ENCODE measurements at regions not wholly inside any gene's neighbourhood (a gene's known extent, or its start where the extent isn't known, plus 50 kb on each side); places are given as distances from the start of the nearest gene placed in this dataset.
A peak's percentile ranks its signal among the peaks of the same experiment; 100 is the strongest.

DNA sequence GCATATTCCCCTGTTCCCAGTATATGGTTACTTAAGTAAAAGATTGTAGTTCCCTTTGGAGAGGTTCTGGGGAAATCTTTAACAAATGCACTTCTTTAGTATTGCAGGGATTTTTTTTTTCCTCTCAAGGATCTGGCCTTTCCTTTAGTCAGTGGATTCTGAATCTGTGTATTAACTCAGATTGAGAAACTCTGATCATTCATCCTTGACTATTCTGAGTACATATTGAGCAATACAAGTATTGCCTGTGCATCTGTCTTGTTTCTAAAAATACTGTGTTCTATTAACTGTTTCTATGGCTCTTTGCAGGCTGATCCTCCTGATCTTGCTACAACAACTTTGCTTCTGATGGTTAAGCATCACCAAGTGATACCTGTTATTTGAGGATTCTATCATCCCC, 67.8 kb upstream of the FGGY start:
- H3K36me3 Mint-ChIP-seq (ENCODE audit: low read depth, unreplicated experiment) = no peaks in the 10 kb centered on the region
- H3K27me3 Mint-ChIP-seq (ENCODE audit: low read depth, unreplicated experiment) = peaks cover 2% of the 10 kb centered on the region
- H3K4me3 Mint-ChIP-seq (ENCODE audit: unreplicated experiment) = no peak overlapping the region
- H3K9me3 Mint-ChIP-seq (ENCODE audit: unreplicated experiment) = no peaks in the 10 kb centered on the region
- DNase-seq (ENCODE audit: low read depth) (no peak), FAIRE-seq (peak; percentile 70)
- H2AFZ ChIP-seq (ENCODE audit: low read depth, low read length) = no peak overlapping the region
- H3K4me3 ChIP-seq (ENCODE audit: insufficient read depth, low read depth, low read length) = no peak overlapping the region
- H3K4me1 ChIP-seq (ENCODE audit: insufficient read depth, low read length) = no peaks in the 10 kb centered on the region
- no peaks in the 10 kb centered on the region for H3K36me3 ChIP-seq (ENCODE audit: insufficient read depth, low read length)
- H4K20me1 ChIP-seq (ENCODE audit: insufficient read depth, low read length) = no peaks in the 10 kb centered on the region
- H3K4me1 Mint-ChIP-seq (ENCODE audit: low read depth, unreplicated experiment) = no peaks in the 10 kb centered on the region
- TF ChIP-seq, protein P1, sequence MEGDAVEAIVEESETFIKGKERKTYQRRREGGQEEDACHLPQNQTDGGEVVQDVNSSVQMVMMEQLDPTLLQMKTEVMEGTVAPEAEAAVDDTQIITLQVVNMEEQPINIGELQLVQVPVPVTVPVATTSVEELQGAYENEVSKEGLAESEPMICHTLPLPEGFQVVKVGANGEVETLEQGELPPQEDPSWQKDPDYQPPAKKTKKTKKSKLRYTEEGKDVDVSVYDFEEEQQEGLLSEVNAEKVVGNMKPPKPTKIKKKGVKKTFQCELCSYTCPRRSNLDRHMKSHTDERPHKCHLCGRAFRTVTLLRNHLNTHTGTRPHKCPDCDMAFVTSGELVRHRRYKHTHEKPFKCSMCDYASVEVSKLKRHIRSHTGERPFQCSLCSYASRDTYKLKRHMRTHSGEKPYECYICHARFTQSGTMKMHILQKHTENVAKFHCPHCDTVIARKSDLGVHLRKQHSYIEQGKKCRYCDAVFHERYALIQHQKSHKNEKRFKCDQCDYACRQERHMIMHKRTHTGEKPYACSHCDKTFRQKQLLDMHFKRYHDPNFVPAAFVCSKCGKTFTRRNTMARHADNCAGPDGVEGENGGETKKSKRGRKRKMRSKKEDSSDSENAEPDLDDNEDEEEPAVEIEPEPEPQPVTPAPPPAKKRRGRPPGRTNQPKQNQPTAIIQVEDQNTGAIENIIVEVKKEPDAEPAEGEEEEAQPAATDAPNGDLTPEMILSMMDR (IDR thresholded peaks at IDR 0.05; ENCODE audit: insufficient read depth, low read depth, low read length) = no peak
- TF ChIP-seq EZH2 (IDR thresholded peaks at IDR 0.05; ENCODE audit: insufficient read depth, low read length) = no peak
- H3K27ac ChIP-seq (ENCODE audit: low read depth, low read length) = no peak overlapping the region
- no peaks in the 10 kb centered on the region for H3K27me3 ChIP-seq (ENCODE audit: insufficient read depth, low read length)
- H3K27ac Mint-ChIP-seq (ENCODE audit: unreplicated experiment) = no peak overlapping the region
- no peak overlapping the region for H3K4me2 ChIP-seq (ENCODE audit: low read length)
- H3K9ac ChIP-seq (ENCODE audit: low read length) = no peak overlapping the region
- no peaks in the 10 kb centered on the region for H3K9me3 ChIP-seq (ENCODE audit: insufficient read depth, low read depth, low read length)
- no peaks in the 10 kb centered on the region for H3K79me2 ChIP-seq (ENCODE audit: insufficient read depth, low read length)

DNA sequence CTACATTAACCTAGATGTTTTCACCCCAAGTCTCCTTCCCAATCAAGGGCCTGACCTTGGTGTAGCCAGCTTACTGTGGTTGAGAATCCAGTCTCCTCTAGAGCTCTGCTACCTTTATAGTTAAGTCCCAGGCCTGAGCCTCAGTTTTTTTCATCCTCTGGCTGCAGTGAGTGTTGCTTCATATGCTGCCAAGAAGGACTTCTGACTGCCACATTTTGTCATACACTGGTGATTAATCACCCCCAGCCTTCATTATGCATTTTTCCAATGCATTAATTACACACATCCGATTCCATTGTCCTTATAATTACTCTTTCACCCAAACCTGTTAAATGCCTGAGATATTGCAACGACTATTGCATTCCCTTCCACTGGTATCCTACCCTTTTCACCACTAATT, 66.3 kb upstream of the FGGY start:
- DNase-seq (ENCODE audit: low read depth) (peak; percentile 35), FAIRE-seq (no peak)
- no peak overlapping the region for H2AFZ ChIP-seq (ENCODE audit: low read depth, low read length)
- TF ChIP-seq EZH2 (IDR thresholded peaks at IDR 0.05; ENCODE audit: insufficient read depth, low read length) = no peak
- TF ChIP-seq, protein P1 (IDR thresholded peaks at IDR 0.05; ENCODE audit: insufficient read depth, low read depth, low read length) = no peak
- no peak overlapping the region for H3K4me3 Mint-ChIP-seq (ENCODE audit: unreplicated experiment)
- H3K36me3 Mint-ChIP-seq (ENCODE audit: low read depth, unreplicated experiment) = no peaks in the 10 kb centered on the region
- no peak overlapping the region for H3K4me2 ChIP-seq (ENCODE audit: low read length)
- H3K27ac ChIP-seq (ENCODE audit: low read depth, low read length) = no peak overlapping the region
- H3K9me3 ChIP-seq (ENCODE audit: insufficient read depth, low read depth, low read length) = no peaks in the 10 kb centered on the region
- H3K9ac ChIP-seq (ENCODE audit: low read length) = no peak overlapping the region
- H3K4me3 ChIP-seq (ENCODE audit: insufficient read depth, low read depth, low read length) = no peak overlapping the region
- H3K9me3 Mint-ChIP-seq (ENCODE audit: unreplicated experiment) = no peaks in the 10 kb centered on the region
- H3K27me3 ChIP-seq (ENCODE audit: insufficient read depth, low read length) = no peaks in the 10 kb centered on the region
- H3K4me1 Mint-ChIP-seq (ENCODE audit: low read depth, unreplicated experiment) = no peaks in the 10 kb centered on the region
- H3K4me1 ChIP-seq (ENCODE audit: insufficient read depth, low read length) = no peaks in the 10 kb centered on the region
- peaks cover 2% of the 10 kb centered on the region for H3K27me3 Mint-ChIP-seq (ENCODE audit: low read depth, unreplicated experiment)
- no peaks in the 10 kb centered on the region for H4K20me1 ChIP-seq (ENCODE audit: insufficient read depth, low read length)
- H3K36me3 ChIP-seq (ENCODE audit: insufficient read depth, low read length) = no peaks in the 10 kb centered on the region
- no peaks in the 10 kb centered on the region for H3K79me2 ChIP-seq (ENCODE audit: insufficient read depth, low read length)
- no peak overlapping the region for H3K27ac Mint-ChIP-seq (ENCODE audit: unreplicated experiment)

DNA sequence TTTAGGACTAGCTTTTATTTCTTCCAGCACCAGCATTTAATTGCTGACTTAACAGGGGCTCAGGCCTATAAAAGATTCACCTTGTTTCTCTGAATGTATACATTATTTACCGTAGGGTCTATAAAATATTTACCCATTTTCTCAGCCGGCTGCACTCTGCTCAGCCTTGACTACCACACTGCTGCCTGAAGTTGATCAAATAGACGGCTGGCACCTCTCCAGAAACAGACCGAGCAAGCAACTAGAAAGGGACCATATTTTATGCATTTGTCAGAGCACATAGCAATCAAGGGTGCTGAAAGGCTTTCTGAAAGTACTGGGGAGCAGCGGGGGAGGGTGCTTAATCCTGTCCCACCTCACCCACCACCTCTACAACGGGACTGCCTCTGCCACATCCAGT, 64.7 kb upstream of the FGGY start:
- no peaks in the 10 kb centered on the region for H3K27me3 ChIP-seq (ENCODE audit: insufficient read depth, low read length)
- TF ChIP-seq, protein P1 (IDR thresholded peaks at IDR 0.05; ENCODE audit: insufficient read depth, low read depth, low read length) = no peak
- TF ChIP-seq EZH2 (IDR thresholded peaks at IDR 0.05; ENCODE audit: insufficient read depth, low read length) = no peak
- FAIRE-seq = no peak
- H3K4me1 ChIP-seq (ENCODE audit: insufficient read depth, low read length) = no peaks in the 10 kb centered on the region
- Mint-ChIP-seq H3K4me1 (ENCODE audit: low read depth, unreplicated experiment) (peaks cover 5% of the 10 kb centered on the region), H3K27me3 (ENCODE audit: low read depth, unreplicated experiment) (peaks cover 2% of the 10 kb centered on the region), H3K27ac (ENCODE audit: unreplicated experiment) (no peak overlapping the region), H3K4me3 (ENCODE audit: unreplicated experiment) (no peak overlapping the region), H3K36me3 (ENCODE audit: low read depth, unreplicated experiment) (no peaks in the 10 kb centered on the region), H3K9me3 (ENCODE audit: unreplicated experiment) (no peaks in the 10 kb centered on the region)
- no peak overlapping the region for H2AFZ ChIP-seq (ENCODE audit: low read depth, low read length)
- H3K27ac ChIP-seq (ENCODE audit: low read depth, low read length) = no peak overlapping the region
- no peaks in the 10 kb centered on the region for H3K36me3 ChIP-seq (ENCODE audit: insufficient read depth, low read length)
- peak; percentile 20 for DNase-seq (ENCODE audit: low read depth)
- no peak overlapping the region for H3K4me2 ChIP-seq (ENCODE audit: low read length)
- no peak overlapping the region for H3K9ac ChIP-seq (ENCODE audit: low read length)
- no peaks in the 10 kb centered on the region for H3K79me2 ChIP-seq (ENCODE audit: insufficient read depth, low read length)
- no peak overlapping the region for H3K4me3 ChIP-seq (ENCODE audit: insufficient read depth, low read depth, low read length)
- no peaks in the 10 kb centered on the region for H4K20me1 ChIP-seq (ENCODE audit: insufficient read depth, low read length)
- H3K9me3 ChIP-seq (ENCODE audit: insufficient read depth, low read depth, low read length) = no peaks in the 10 kb centered on the region

Measured in astrocyte (in vitro differentiated cells and primary cell).